ENCODE measurements at regions not wholly inside any gene's neighbourhood (a gene's known extent, or its start where the extent isn't known, plus 50 kb on each side); places are given as distances from the start of the nearest gene placed in this dataset.

- TF ChIP-seq CTCF (IDR thresholded peaks at IDR 0.05; ENCODE audit: insufficient read depth, low read length, poor library complexity, severe bottlenecking), result no peak
- Histone ChIP-seq H3K4me3 (replicated peaks; ENCODE audit: low read depth, low read length) (no peak overlapping the region), H3K27me3 (replicated peaks; ENCODE audit: control insufficient read depth, insufficient read depth, low read length) (no peaks in the 10 kb centered on the region), H3K36me3 (ENCODE audit: control insufficient read depth, insufficient read depth, low read length) (no peaks in the 10 kb centered on the region)
- no peak for DNase-seq (ENCODE audit: extremely low read depth, insufficient read length)
Observed at GRCh38 chr22:48639021-48639795, 1188.5 kb downstream of the BRD1 start.

GRCh38 chr22:48637231-48637630 lies 1190.4 kb downstream of the BRD1 start:
- no peak overlapping the region for H3K4me3 ChIP-seq (replicated peaks; ENCODE audit: low read depth, low read length)
- H3K27me3 ChIP-seq (replicated peaks; ENCODE audit: control insufficient read depth, insufficient read depth, low read length), result no peaks in the 10 kb centered on the region
- TF ChIP-seq CTCF (IDR thresholded peaks at IDR 0.05; ENCODE audit: insufficient read depth, low read length, poor library complexity, severe bottlenecking), result no peak
- no peaks in the 10 kb centered on the region for H3K36me3 ChIP-seq (ENCODE audit: control insufficient read depth, insufficient read depth, low read length)
- no peak for DNase-seq (ENCODE audit: extremely low read depth, insufficient read length)

- Histone ChIP-seq H3K36me3 (ENCODE audit: control insufficient read depth, insufficient read depth, low read length) (no peaks in the 10 kb centered on the region), H3K27me3 (replicated peaks; ENCODE audit: control insufficient read depth, insufficient read depth, low read length) (no peaks in the 10 kb centered on the region), H3K4me3 (replicated peaks; ENCODE audit: low read depth, low read length) (no peak overlapping the region)
- no peak for DNase-seq (ENCODE audit: extremely low read depth, insufficient read length)
- TF ChIP-seq CTCF (IDR thresholded peaks at IDR 0.05; ENCODE audit: insufficient read depth, low read length, poor library complexity, severe bottlenecking), result no peak
Observed at GRCh38 chr22:48636746-48637145, 1190.9 kb downstream of the BRD1 start.

GRCh38 chr22:48635816-48636215 lies 1191.9 kb downstream of the BRD1 start:
- H3K36me3 ChIP-seq (ENCODE audit: control insufficient read depth, insufficient read depth, low read length), result no peaks in the 10 kb centered on the region
- DNase-seq (ENCODE audit: extremely low read depth, insufficient read length), result no peak
- no peak overlapping the region for H3K4me3 ChIP-seq (replicated peaks; ENCODE audit: low read depth, low read length)
- H3K27me3 ChIP-seq (replicated peaks; ENCODE audit: control insufficient read depth, insufficient read depth, low read length), result no peaks in the 10 kb centered on the region
- TF ChIP-seq CTCF (IDR thresholded peaks at IDR 0.05; ENCODE audit: insufficient read depth, low read length, poor library complexity, severe bottlenecking), result no peak

- no peak for DNase-seq (ENCODE audit: extremely low read depth, insufficient read length)
- Histone ChIP-seq H3K4me3 (replicated peaks; ENCODE audit: low read depth, low read length) (no peak overlapping the region), H3K36me3 (ENCODE audit: control insufficient read depth, insufficient read depth, low read length) (no peaks in the 10 kb centered on the region), H3K27me3 (replicated peaks; ENCODE audit: control insufficient read depth, insufficient read depth, low read length) (no peaks in the 10 kb centered on the region)
- TF ChIP-seq CTCF (IDR thresholded peaks at IDR 0.05; ENCODE audit: insufficient read depth, low read length, poor library complexity, severe bottlenecking), result no peak
Observed at GRCh38 chr22:48635031-48635430, 1192.6 kb downstream of the BRD1 start.
